HuH-7 (cell line): ENCODE measurements at regions not wholly inside any gene's neighbourhood (a gene's known extent, or its start where the extent isn't known, plus 50 kb on each side); places are given as distances from the start of the nearest gene placed in this dataset.

ENCODE experiments used
- DNase-seq: peaks from one replicate; pipeline ENCODE4 v3.0.0; 2011; ENCODE audit warnings: low spot score

GRCh38 chr5:160511280-160511929, 89.8 kb downstream of the PTTG1 start:
- no peak for DNase-seq
